Stimulated activated CD8-positive, alpha-beta memory T cell treated with anti-CD3 and anti-CD28 coated beads, Interleukin-12 subunit alpha, Interleukin-12 subunit beta, amount 100 ng/mL, for 4 hours (primary cell): ENCODE measurements at regions not wholly inside any gene's neighbourhood (a gene's known extent, or its start where the extent isn't known, plus 50 kb on each side); places are given as distances from the start of the nearest gene placed in this dataset.

Experiments
- DNase-seq: peaks from one replicate; pipeline ENCODE4 v3.0.0-alpha.2; 2020; ENCODE audit warnings: low read depth

DNA sequence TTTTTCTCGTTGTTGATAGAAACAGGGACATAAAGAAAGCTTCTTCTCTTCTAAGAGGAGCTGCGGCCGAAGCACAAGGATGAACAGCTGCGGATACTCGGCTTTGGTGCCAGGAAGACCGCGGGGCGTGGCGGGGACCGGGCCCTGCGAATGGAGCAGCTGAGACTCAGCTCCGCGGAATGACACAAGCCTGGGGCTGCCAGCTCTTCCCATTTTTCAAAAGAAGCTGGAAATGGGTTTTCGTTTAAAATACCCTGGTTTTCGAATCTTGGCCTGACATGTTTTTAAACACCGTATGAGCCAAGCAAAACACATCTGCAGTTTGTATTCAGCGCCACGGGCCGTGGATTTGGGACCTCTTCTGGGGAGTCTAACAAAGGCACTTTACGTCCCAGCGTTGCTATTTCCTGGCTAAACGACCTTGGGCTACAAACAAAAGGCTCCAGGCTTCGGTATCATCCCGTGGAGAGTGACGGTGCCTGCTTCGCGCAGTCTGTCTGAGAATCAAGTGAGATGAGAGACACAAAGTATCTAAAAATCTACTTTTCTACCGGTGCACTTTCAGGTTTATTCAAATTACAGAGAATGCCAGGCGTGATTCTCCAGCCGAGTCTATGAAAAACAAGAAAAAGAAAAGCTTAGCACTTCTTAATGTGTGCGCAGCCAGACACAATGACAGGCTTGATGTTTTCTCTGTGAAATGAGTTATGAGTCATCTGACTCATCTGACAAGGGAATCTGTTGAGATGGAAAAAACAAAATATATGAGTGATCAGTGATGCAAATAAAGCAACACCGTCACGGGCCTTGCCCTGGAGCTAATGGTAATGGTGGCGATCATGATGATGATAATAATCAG lies 114.0 kb upstream of the TMEM132D start:
- DNase-seq = no peak

DNA sequence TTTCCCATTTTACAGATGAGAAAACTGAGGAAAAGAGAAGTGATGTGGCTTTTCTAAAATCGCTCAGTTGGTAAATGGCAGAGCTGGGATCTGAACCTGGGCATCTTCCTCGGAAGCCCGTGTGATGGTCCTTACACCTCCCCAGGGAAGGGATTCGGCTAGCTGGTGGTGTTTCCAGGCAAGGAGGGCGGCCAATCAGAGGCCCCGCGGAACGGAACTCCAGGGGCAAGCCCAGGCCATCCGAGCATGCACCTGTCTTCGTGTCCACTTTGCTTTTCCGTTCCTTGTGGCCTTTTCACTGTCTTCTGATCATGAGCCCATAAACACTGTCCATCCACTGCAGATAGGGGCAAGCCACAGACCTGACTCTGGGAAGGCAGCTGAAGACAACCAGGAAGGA lies 114.8 kb upstream of the TMEM132D start:
- no peak for DNase-seq

DNA sequence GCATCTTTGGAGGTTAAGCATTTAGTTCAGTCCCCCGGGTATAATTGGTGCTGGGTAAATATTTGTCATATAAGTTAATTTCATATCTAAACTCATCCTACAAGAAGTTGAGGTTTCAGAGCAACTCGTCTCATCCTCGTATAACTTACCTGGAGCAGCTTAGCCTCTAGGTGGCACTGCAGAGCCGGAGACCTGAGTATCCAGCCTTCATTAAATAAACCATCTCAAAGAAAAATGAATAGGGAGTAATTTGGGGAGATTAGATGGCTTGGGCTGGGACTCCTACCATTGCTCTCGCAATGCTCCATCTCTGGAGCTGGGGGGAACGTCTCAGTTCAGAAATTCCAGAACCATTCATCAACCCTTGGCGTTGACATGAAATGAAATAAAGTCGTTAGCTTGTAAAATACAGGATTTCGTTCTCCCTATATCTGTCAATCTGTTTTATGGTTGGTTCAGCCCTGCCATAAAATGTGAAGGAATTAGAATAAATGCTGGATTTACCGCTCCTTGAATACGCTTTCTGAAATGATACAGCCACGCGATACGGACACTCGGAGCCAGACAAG lies 122.9 kb upstream of the TMEM132D start:
- no peak for DNase-seq

DNA sequence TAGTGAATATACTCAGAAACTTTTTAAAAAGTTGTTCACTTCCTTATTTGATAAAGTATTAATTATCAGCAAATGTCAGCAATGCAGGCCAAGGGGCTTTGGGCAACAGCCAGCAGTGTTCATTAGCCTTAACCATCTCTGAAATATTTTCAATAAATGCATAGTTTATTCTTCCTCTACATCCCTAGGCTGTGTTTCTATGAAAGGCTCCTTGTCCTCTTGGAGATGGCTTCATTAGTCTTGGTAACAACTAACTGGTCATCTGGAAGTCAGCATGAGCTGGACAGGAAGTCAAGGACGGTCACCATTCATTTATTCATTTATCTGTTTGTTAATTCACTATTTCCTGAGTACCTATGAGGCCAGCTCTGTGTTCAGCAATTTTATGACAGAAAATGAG lies 124.0 kb upstream of the TMEM132D start:
- no peak for DNase-seq

DNA sequence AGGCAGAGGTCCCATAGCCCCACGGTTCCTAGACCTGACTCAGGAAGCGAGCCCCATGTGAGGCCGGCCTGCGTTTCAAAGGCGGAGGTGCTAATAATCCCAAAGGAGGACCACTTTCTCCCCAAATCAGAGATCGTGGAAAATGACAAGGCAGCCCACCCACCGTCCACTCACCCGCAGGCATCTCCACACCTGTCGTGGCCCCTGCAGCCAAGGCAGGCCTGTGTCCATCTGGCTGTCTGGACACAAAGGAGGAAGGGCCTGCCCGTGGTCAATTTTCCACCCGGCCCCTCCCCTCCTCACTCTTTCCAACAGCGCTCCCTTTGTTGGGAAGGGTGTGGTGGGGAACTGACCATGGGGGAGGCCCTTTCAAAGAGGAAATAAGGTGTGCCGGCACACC lies 125.3 kb upstream of the TMEM132D start:
- DNase-seq = no peak

DNA sequence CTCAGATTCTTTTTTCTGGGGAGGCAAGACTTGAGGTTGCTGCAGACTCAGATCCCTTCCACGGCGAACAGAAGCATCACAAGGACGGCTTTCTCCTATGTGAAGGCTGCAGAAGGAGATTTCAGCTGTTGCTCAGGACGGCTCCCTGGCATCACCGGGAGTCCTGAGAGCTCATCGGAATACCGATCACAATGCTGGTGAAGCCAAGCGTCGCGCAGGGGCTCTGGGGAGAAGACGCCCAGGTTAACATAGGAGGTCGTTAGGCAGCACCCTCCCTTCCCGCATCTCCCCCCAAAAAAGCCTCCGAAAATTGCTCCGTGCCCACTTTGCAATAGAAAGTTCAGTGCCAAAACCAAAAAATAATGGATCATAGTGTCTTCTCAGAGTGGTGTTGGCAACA lies 127.2 kb upstream of the TMEM132D start:
- DNase-seq = no peak

DNA sequence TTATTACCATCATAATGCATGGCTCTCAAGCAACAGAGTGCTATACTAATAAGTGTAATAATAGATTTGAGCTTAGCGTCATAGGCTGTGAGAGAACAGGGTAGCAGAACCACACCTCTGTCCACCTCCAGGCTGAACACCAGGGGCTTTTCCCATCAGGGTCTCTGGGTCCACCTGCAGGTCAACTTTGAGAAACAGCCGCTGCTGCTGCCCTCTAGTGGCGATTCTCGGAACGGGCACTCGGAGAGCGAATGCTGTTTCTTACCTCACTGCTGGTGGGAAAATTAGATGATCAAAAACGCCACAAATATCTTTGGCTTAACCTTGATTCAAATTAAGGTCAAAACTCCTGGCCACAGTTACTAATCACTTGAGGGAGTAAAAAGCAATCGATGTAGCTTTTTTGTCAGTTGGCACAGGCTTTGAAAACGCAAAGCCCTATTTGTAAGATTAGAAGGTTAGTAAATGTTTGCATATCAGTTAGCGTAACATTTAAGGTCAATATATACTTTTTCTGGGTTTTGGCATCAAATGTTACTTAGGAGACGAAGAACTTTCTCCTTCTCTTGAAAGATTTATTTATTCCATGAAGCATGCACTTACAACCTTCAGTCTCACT lies 127.9 kb upstream of the TMEM132D start:
- DNase-seq = peak; percentile 7

DNA sequence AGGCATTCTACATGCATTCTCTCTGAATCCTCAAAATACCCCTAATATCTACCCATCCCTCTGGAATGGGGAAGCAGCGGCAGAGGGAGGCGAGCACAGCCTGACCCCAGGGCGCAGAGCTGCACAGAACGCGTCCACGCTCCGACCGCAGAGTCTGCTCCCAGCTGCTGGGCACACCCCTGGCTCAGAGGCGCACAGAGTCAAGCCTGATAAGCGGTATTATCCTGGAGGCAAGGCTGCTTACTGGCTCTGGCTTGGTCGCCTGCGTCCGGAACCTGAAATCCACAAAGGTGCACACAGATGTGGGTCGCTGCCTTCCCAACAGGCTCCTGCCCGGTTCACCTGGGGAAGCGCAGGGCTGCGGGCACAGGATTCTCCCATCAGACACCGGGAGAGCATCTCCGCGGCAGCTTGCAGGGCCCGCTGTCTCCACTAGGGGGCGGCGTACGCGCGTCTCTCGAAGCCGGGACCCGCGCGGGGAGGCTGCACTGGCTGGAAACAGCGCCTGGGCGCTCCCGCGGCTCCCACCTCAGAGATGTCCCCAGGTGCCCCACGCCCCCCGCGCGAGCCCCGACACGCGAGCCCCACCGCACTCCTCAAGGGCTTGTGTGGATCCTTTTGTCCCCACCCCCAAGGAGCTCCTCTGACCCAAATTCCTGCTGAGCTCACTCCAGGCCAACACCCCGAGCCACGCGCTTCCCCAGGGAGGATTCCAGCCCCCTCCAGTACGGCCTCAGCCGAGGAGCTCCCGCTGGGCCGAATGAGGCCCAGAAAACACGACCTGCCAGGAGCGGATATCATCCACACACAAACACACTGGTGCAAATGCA lies 120.1 kb upstream of the FZD10 start:
- no peak for DNase-seq

DNA sequence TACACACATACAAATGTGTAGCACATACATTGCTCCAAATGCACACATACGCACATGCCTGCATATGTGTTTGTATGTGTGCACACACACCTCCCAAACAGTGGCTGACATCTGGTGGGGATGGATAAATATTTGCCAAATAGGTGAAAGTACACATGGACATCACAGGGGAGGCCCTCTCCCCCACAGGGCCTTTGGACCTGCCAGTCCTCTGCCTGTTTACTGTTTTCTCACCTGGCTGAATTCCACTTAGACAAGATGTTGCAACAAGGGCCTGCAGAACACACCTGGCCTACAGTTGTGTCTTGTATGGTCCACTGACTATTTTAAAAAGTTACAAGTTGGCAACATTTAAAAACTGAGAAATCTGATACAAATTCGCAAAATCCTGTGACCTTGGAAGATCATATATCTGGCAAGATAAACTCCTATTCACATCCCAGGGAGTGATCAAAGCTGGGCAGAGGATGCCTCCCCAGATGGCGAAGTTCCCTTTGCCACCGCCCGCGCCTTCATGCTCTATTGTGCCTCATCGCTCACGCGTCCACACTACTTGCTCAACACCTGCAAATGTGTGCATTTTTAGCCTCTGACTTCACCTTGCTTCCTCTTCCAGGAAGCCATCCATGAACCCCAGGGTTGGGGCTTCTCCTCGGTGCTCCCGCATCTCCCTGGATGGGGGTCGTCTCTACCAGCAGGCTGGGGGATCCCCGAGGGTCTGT lies 118.4 kb upstream of the FZD10 start:
- no peak for DNase-seq

DNA sequence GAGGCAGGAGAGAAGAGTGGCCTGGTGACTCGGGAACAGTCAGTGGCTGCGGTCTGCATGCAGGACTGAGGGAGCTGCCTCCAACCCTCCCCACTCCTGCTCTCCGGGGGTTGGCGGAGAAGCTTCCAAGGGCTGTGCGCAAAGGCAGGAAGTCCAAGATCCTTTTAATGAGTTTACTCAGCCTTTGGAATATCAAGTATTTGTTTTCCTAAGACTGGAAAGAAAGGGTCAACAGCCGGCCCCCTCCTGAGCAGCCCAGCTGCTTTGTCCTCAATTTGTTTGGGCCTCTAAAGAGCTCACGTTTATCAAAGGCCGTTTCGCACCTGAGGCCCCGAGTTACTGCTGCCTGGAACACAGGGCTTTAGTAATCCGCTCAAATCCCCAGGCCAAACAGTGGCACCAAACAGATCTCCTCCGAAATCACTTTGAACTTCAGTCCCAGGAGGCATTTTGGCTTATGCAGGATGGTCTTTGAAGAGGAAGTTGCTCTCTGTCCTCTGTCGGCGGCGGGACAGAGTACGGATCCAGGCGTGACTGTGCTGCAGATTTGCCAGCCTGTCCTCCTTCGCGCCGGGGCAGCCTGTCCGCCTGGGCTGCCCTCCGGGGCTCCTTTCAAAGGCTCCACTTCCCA lies 117.2 kb upstream of the FZD10 start:
- DNase-seq = no peak

DNA sequence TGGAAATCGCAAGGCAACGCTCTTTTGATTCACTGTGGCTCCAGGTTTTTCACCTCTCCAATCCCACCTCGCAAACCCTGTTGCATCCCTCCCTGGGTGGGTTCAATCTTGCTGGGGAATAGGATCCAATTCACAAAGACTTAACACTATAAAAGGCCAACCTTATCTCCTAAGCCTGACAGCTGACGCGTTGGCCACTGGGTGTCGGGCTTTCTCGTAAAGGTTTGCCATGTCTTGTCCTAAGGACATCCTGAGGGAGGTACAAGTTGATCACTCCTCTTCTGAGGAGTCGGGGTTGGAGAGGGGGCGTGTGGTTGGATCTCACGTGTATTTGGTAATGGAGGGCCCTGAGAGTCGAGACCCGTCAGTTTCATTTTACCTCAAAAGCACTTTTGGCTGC lies 112.6 kb upstream of the FZD10 start:
- DNase-seq = no peak

DNA sequence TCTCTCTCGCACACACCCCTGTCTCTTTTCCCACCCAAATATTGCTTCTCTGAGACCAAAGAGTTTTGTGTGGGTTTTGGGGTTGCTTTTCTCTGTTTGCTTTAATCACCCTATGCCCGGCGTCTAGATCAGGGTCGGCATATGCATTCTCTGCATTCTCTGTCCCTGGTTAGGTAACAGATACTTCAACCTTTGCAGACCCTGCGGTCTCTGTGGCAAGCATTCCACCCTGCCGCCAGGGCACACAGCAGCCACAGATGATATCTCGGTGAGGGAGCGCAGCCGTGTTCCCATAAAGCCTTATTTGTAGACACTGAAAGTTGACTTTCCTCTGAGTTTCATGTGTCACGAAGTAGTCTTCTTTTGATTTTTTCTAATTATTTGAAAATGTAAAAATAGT lies 110.4 kb upstream of the FZD10 start:
- DNase-seq = no peak

DNA sequence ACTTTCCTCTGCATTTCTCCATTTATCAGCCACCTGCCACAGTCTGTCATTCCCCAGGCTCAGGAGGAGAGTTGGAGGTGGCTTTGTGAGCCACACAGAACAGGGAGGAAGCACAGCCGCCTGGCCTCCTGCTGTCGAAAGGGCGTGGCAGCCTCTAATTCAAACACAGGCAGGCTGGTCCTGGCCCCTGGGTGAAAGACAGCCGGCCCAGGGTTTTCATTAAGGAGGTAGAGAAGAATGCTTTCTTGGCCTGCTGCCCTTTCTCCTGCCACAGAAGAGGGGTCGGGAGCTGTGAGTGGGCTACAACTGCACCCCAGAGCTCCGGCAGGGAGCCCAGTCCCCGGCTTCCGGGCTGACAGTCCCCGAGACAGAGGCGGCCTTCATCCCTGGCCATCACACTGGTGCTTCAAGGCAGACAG lies 108.6 kb upstream of the FZD10 start:
- no peak for DNase-seq

DNA sequence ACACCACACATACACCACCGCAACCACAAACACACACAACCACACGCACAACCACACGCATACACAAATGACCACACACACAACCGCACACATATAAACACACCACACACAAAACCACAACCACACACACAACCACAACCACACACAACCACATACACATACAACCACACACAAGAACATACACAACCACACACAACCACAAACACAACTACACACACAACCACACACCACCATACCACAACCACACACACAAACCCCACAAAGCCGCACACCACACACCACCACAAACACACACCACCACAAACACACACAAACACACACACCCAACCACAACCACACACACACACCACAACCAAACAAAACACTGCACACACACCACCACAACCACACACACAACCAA lies 107.5 kb upstream of the FZD10 start:
- no peak for DNase-seq

DNA sequence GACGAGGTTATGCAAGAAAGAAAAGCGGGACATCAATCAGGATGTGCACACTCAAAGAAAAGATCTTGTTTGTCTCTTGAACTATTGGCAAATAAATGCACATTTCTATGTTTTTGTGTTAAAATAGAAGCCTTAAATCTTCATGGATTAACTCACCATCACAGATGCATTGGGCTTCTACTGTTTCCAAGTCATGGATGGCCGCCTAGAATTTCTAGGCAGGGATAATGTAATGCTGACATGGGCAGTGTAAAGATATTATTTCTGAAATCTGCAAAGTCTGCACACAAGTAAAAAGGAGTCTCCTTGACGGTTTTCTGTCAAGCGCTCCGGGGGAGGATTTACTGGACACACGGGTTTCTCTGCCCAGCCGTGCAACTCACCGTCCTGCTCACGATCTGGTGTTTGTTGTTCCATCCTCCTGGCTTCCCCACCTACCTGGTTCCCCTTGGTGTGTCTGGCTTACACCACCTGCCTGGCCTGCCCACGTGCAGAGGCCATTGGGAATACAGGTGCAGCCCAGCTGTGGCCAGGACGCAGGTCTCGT lies 103.3 kb upstream of the FZD10 start:
- DNase-seq = no peak

DNA sequence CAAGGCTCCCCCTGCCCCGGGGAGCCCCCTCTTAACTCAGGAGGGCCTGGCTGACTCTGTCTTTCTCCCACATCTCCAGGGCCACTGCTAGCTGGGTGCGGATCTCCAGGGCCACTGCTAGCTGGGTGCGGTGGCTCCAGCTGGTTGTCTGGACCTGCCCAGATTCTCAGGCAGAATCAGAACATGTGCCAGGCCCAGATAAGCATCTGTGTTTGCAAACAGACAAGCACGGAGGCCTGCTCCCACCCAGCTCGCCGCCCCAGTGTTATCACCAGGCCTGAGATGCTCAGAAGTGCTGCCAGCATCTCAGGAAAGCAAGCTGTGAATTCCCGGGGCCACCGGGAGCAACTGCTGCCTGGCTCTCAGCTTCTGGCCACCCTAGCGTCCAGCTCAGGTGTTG lies 98.4 kb upstream of the FZD10 start:
- no peak for DNase-seq

DNA sequence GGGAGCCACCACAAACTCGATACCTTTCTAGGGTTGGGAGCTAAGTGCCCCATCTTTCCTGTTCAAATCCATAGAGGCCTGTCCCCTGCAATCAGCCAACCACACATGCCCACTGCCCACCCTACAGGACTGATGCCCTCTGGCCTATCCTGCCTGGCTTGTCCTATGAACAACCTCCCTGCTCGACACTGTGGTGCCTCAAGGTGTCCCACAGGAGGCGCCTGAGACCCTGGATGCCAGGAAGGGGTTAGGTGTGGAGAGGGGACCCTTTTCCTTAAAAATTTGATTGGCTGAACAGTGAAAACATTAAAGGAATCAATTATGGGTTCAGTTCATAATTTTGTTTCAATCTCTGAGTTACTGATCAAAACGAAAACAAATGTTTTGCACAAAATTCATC lies 97.3 kb upstream of the FZD10 start:
- no peak for DNase-seq

DNA sequence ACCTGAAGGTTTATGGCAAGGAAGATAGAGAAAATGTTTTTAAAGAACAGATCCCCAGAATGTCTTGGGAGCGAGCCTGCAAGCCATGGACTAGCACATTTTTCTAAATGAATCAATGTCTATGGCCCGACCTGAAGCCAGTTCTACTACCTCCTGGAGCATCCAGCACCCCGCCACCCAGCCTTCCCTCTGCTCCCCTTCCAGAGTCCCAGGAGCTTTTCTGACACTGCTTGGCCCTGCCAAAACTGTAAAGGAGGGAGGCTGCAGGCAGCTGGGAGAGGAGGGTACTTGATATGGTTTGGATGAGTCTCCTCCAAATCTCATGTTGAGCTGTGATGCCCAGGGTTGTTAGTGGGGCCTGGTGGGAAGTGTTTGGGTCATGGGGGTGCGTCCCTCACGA lies 95.5 kb upstream of the FZD10 start:
- DNase-seq = no peak

DNA sequence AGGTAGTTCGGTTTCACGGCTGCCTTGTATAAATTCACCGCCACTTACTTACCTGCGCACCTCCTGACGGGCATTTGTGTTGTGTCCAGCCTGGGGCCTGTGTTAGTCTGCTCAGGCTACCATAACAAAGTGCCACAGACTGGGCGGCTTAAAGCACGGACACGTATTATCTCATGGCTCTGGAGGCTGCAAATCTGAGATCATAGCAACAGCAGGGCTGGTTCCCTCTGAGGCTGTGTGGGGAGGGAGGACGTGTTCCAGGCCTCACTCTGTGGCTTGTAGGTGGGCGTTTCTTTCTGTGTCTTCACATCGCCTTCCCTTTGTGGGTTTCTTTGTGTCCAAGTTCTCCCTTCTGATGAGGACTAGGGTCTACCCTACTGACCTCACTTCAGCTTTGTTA lies 93.5 kb upstream of the FZD10 start:
- no peak for DNase-seq

DNA sequence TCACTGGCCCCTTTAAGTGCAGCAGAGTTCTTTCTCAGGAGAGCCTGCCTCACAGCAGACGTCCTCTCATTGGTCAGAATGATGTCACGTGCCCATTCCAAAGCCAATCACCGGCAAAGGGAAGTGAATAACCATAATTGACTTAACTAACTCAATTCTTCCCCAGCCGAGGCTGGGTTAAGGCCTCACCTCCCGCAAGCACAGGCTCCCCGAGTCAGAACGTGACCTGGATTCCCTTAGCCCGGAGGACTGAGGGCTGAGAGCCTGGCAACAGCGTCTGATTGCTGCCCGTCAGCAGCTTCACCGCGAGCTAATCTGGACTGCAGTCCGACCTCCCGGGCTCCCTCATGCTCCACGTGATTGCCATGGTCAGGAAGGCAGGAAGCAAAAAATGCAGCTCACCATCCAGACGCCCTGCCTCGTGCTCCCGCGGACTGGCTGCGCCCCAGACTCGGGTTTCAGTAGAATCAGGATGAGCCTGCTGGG lies 92.1 kb upstream of the FZD10 start:
- no peak for DNase-seq

DNA sequence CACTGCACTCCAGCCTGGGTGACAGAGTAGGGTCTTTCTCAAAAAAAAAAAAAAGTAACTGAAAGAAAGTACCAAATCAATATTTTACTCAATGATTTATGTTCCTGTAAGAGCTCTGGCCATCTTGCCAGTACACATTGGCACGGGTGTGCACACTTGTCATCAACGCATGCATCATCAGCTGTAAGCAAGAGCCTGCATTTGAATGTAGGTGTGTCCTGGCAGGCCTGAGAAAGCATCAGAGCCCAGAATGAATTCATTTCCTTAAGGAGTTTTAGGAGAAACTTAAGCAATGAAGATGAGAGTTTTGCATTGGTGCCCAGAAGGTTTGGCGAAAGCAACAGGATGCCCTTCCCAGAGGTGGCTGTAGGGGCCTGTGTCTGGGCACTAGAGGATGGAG lies 88.5 kb upstream of the FZD10 start:
- DNase-seq = no peak
